Activated CD4-positive, alpha-beta T cell treated with anti-CD3 and anti-CD28 coated beads for 36 hours (primary cell): ENCODE measurements at regions not wholly inside any gene's neighbourhood (a gene's known extent, or its start where the extent isn't known, plus 50 kb on each side); places are given as distances from the start of the nearest gene placed in this dataset.
"Not testable (repeated sequence)": the region's sequence is repeated elsewhere in the genome, so short reads cannot be mapped to it uniquely, and the experiment has no call there.

Experiments
- ATAC-seq: fragments of 200-7000 bp; cut with Tn5 transposase; one replicate; pipeline ENCODE4 v1.10.0; 2021; ENCODE audit warnings: mild to moderate bottlenecking, moderate library complexity
- CTCF ChIA-PET: fragments of 350-600 bp; sonication (Branson Sonifier 250); formaldehyde crosslinking; loops from one replicate; lab custom pipeline; 2021; ENCODE audit warnings: antibody characterized with exemption; lab: Charles Lee
- POLR2A ChIA-PET: fragments of 350-600 bp; sonication (Branson Sonifier 250); formaldehyde crosslinking; loops from one replicate; lab custom pipeline; 2021; ENCODE audit warnings: antibody characterized with exemption, inconsistent platforms; lab: Charles Lee
- DNase-seq: peaks from one replicate; pipeline ENCODE4 v3.0.0-alpha.2; 2020
- H3K27ac Mint-ChIP-seq: one replicate; pipeline ENCODE4 v1.8.0; 2021; ENCODE audit warnings: mixed read lengths
- H3K27me3 Mint-ChIP-seq: one replicate; pipeline ENCODE4 v1.8.0; 2021; ENCODE audit warnings: mixed read lengths
- H3K36me3 Mint-ChIP-seq: one replicate; pipeline ENCODE4 v1.8.0; 2021; ENCODE audit warnings: low read depth, mixed read lengths
- H3K4me1 Mint-ChIP-seq: one replicate; pipeline ENCODE4 v1.8.0; 2021; ENCODE audit warnings: mixed read lengths
- H3K4me3 Mint-ChIP-seq: one replicate; pipeline ENCODE4 v1.8.0; 2021; ENCODE audit warnings: mild to moderate bottlenecking, moderate library complexity, mixed read lengths
- H3K9me3 Mint-ChIP-seq: one replicate; pipeline ENCODE4 v1.8.0; 2021; ENCODE audit warnings: low read depth, mixed read lengths
- intact Hi-C, 2 experiments: fragments of 100-400 bp; cut with DNase I in 1 of 2; cut with micrococcal nuclease in 1 of 2; formaldehyde crosslinking; loops; one replicate each; pipeline versions ENCODE4 v1.14.2 to v1.15.1; 2022 to 2024; cut with DNase I, micrococcal nuclease

DNA sequence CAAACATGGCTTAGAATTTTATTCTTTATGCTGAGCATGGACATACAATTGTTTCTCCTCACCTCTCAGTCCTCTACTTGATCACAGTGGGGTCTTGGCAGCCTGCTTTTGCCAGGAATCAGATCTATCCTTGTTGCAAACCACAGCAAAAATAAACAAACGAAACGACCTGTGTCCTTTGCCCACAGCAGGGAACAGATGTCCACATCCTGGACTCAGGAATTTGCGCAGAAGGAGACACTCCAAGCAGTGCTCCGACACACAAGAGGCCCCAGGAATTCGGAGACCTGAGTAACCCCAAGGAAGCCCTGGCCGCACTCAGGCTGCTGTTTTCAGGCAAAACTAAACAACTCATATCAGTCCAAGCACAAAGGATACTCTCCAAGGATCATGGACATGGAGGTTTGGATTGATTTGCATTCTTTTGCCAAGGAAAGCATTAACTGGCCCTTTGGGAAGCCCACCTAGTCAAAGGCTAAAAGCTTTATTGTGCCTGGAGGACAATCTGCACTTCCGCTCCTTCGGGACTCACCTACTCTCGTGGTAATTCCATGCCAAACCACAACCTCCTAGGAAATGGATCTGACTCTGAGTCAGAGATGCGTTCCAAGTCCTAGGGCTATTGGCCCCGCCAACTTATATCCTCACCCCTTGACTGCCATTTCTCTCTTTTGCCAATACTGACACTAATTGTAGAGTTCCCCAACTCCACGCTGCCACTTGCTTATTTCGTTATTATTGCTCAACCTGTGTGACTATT lies 271.1 kb upstream of the CDH11 start:
- no peaks in the 10 kb centered on the region for H3K4me1 Mint-ChIP-seq
- intact Hi-C loops: no loop called here
- no peak overlapping the region for H3K27ac Mint-ChIP-seq
- DNase-seq (no peak), ATAC-seq (no peak)
- no peak overlapping the region for H3K4me3 Mint-ChIP-seq
- H3K27me3 Mint-ChIP-seq: no peaks in the 10 kb centered on the region
- CTCF ChIA-PET: interaction anchor here (1.0 kb wide), 1 partner anchor 18 kb away, joined by 4 read pairs; no protein-coding TSS in a partner anchor
- H3K9me3 Mint-ChIP-seq: peaks cover 9% of the 10 kb centered on the region
- H3K36me3 Mint-ChIP-seq: no peaks in the 10 kb centered on the region
- POLR2A ChIA-PET: no interaction called here

DNA sequence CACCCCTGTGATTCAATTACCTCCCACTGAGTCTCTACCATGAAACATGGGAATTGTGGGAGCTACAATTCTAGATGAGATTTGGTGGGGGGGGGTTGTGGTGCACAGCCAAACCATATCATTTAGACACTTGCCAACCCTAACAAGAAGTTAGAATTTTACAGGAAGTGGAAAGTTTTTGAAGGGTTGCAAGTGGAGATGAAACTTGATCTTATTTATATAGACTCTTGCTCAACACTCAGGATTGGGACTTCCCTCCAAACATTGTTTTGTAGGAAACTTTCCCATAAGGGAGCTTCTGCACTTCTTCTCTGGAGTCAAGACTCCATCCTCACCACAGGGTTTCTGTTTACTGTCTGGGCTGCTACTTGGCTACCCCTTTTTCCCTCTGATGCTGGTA lies 266.7 kb upstream of the CDH11 start:
- intact Hi-C loops: no loop called here
- ATAC-seq: no peak

GRCh38 chr16:65386672-65387071 lies 264.8 kb upstream of the CDH11 start:
- DNase-seq: no peak
- Mint-ChIP-seq H3K27ac (no peak overlapping the region), H3K9me3 (peaks cover 14% of the 10 kb centered on the region), H3K27me3 (no peaks in the 10 kb centered on the region), H3K4me1 (no peaks in the 10 kb centered on the region), H3K4me3 (no peak overlapping the region), H3K36me3 (no peaks in the 10 kb centered on the region)
- ChIA-PET POLR2A (no interaction called here), CTCF (no interaction called here)
- no peak for ATAC-seq
- intact Hi-C loops: no loop called here

More for the DNA sequence above, 266.7 kb upstream of the CDH11 start:
- CTCF ChIA-PET: no interaction called here
- Mint-ChIP-seq H3K27ac (no peak overlapping the region), H3K4me3 (no peak overlapping the region), H3K9me3 (peaks cover 10% of the 10 kb centered on the region), H3K36me3 (no peaks in the 10 kb centered on the region), H3K27me3 (no peaks in the 10 kb centered on the region), H3K4me1 (no peaks in the 10 kb centered on the region)
- POLR2A ChIA-PET: no interaction called here
- DNase-seq: no peak

DNA sequence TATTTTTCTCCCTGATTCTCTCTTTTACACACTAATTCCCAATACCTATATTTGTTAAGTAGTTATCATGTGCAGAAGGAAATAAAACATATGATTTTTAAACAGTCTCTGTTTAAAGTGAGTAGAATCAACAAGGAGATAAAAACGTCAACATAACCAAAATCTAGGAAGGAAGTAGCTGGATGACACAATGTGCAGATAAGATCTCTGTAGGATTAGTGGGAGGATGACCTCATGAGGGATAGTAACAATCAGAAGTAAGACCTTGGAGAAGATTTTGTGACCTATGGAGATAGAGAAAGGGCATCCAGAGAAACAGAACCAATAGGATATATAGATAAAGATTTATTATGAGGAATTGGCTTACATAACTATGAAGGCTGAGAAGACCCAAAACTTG lies 262.6 kb upstream of the CDH11 start:
- no peak overlapping the region for H3K27ac Mint-ChIP-seq
- ATAC-seq (no peak), DNase-seq (no peak)
- no peaks in the 10 kb centered on the region for H3K36me3 Mint-ChIP-seq
- no peak overlapping the region for H3K4me3 Mint-ChIP-seq
- H3K9me3 Mint-ChIP-seq: peaks cover 14% of the 10 kb centered on the region
- no peaks in the 10 kb centered on the region for H3K4me1 Mint-ChIP-seq
- intact Hi-C loops: no loop called here
- CTCF ChIA-PET: no interaction called here
- POLR2A ChIA-PET: no interaction called here
- no peaks in the 10 kb centered on the region for H3K27me3 Mint-ChIP-seq

- Mint-ChIP-seq H3K9me3 (peaks cover 4% of the 10 kb centered on the region), H3K36me3 (no peaks in the 10 kb centered on the region), H3K27ac (no peak overlapping the region), H3K27me3 (no peaks in the 10 kb centered on the region), H3K4me1 (no peaks in the 10 kb centered on the region), H3K4me3 (no peak overlapping the region)
- ChIA-PET CTCF (no interaction called here), POLR2A (no interaction called here)
- intact Hi-C loops: no loop called here
- ATAC-seq: no peak
- DNase-seq: no peak
Measured at GRCh38 chr16:65377195-65377594, 255.3 kb upstream of the CDH11 start.

DNA sequence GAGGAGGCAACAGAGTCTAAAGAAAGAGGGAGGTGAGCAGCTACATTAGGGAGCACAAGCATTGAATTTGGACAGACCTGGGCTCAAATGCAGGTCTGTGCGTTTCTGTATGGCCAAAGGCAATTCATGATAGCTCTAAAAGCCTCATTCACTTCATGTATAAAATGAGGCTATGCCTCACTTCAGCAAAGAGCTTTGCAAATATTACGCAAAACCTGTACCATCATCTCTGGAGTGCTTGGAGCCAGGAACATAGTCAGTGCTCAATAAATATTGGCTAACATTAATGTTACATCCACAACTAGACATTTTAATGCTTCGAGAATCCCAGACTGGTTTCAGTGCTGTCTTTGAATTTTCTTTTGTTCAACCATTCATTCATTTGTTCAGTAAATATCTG lies 254.7 kb upstream of the CDH11 start:
- H3K27me3 Mint-ChIP-seq: no peaks in the 10 kb centered on the region
- H3K36me3 Mint-ChIP-seq: no peaks in the 10 kb centered on the region
- ATAC-seq: no peak
- no peaks in the 10 kb centered on the region for H3K9me3 Mint-ChIP-seq
- ChIA-PET CTCF (no interaction called here), POLR2A (no interaction called here)
- no peak overlapping the region for H3K27ac Mint-ChIP-seq
- intact Hi-C loops: no loop called here
- H3K4me1 Mint-ChIP-seq: no peaks in the 10 kb centered on the region
- no peak for DNase-seq
- H3K4me3 Mint-ChIP-seq: no peak overlapping the region

GRCh38 chr16:65375651-65376050 lies 253.8 kb upstream of the CDH11 start:
- POLR2A ChIA-PET: no interaction called here
- no peaks in the 10 kb centered on the region for H3K27me3 Mint-ChIP-seq
- CTCF ChIA-PET: no interaction called here
- no peak overlapping the region for H3K27ac Mint-ChIP-seq
- no peak for DNase-seq
- H3K4me1 Mint-ChIP-seq: no peaks in the 10 kb centered on the region
- no peaks in the 10 kb centered on the region for H3K9me3 Mint-ChIP-seq
- intact Hi-C loops: no loop called here
- no peaks in the 10 kb centered on the region for H3K36me3 Mint-ChIP-seq
- ATAC-seq: no peak
- no peak overlapping the region for H3K4me3 Mint-ChIP-seq

GRCh38 chr16:65373097-65373496 lies 251.2 kb upstream of the CDH11 start:
- CTCF ChIA-PET: interaction anchor here (0.9 kb wide), 1 partner anchor 198 kb away, joined by 3 read pairs; no protein-coding TSS in a partner anchor
- Mint-ChIP-seq H3K27ac (no peak overlapping the region), H3K4me3 (no peak overlapping the region), H3K4me1 (no peaks in the 10 kb centered on the region), H3K9me3 (peaks cover 6% of the 10 kb centered on the region), H3K27me3 (no peaks in the 10 kb centered on the region), H3K36me3 (no peaks in the 10 kb centered on the region)
- DNase-seq (no peak), ATAC-seq (no peak)
- intact Hi-C loops: no loop called here
- POLR2A ChIA-PET: no interaction called here

DNA sequence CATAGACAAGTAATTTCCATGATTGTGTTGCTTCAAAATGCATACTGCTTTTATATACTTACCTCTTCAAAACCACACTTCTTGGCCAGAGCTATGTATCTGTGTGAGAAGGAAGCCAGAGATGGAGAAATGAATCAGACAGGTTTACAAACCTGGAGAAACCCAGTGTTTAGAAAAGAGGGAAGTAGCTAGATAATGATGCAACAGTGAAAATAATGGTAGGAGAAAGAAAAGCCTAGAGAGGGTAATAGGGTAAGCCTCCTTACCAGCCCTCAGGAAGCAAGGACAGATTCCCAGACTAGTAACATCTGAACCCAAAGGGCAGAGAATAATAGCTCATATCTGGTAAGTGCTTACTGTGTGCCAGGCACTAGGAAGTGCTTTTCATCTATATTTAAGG lies 250.3 kb upstream of the CDH11 start:
- POLR2A ChIA-PET: no interaction called here
- ATAC-seq (no peak), DNase-seq (no peak)
- intact Hi-C loops: no loop called here
- no peaks in the 10 kb centered on the region for H3K36me3 Mint-ChIP-seq
- CTCF ChIA-PET: interaction anchor here (0.6 kb wide), 1 partner anchor 22 kb away, joined by 3 read pairs; no protein-coding TSS in a partner anchor
- no peaks in the 10 kb centered on the region for H3K27me3 Mint-ChIP-seq
- peaks cover 6% of the 10 kb centered on the region for H3K9me3 Mint-ChIP-seq
- no peaks in the 10 kb centered on the region for H3K4me1 Mint-ChIP-seq
- H3K27ac Mint-ChIP-seq: no peak overlapping the region
- no peak overlapping the region for H3K4me3 Mint-ChIP-seq

DNA sequence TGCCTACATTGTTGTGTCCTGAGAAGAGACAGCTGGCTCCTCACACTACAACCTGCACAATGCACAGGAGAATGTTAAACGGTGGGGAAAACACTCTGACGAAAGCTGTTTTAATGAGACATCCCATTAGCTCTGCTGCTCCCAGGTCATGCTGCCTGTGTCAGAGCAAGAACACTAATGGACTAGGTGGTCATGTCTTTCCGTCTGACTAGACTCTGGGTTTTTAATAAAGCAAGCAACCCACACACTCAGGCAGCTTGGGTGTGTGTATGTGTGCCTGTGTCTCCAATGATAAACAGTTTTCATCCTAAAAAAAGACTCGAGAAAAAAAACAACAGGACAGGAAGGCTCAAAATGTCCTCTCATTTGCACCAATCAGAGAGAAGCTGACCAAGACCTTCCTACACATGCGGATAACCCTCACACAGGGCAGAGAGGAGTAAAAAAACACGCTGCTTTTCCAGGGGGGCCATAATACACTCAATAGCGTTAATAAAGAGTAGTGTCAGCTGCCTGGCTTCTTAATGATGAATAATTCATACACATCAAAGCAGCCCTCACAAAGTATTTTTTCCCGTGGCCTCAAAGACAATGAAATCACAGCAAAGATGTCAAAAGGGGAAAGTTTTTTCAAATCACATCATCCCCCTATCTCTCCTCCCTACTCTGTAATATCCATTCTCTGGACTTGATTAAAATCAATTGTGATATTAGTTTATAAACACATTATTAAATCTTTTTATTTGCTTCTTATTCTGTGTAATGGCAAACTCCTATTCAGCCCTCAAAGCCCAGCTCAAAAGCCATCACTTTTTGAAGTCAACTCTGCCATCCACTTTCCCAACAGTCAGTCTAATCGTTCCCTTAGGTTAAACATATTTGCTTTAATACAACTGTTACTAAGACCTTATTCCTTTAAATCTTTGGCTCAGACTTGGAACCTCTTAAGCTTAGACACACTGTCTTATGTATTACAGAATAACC lies 244.2 kb upstream of the CDH11 start:
- Mint-ChIP-seq H3K27ac (no peak overlapping the region), H3K9me3 (peaks cover 6% of the 10 kb centered on the region), H3K4me1 (no peaks in the 10 kb centered on the region), H3K27me3 (no peaks in the 10 kb centered on the region), H3K36me3 (no peaks in the 10 kb centered on the region), H3K4me3 (no peak overlapping the region)
- ChIA-PET CTCF (no interaction called here), POLR2A (no interaction called here)
- DNase-seq (no peak), ATAC-seq (no peak)
- intact Hi-C loops: no loop called here

DNA sequence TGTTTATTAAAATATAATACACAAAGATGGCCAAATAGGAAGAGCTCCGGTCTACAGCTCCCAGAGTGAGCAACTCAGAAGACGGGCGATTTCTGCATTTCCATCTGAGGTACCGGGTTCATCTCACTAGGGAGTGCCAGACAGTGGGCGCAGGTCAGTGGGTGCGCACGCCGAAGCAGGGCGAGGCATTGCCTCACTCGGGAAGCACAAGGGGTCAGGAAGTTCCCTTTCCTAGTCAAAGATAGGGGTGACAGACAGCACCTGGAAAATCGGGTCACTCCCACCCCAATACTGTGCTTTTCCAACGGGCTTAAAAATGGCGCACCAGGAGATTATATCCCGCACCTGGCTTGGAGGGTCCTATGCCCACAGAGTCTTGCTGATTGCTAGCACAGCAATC lies 234.9 kb upstream of the CDH11 start:
- H3K4me3 Mint-ChIP-seq, DNase-seq, H3K9me3 Mint-ChIP-seq, ATAC-seq, H3K27me3 Mint-ChIP-seq, POLR2A ChIA-PET, H3K36me3 Mint-ChIP-seq, intact Hi-C loops, H3K27ac Mint-ChIP-seq, H3K4me1 Mint-ChIP-seq, CTCF ChIA-PET: not testable (repeated sequence)

GRCh38 chr16:65355706-65356105 lies 233.8 kb upstream of the CDH11 start:
- Mint-ChIP-seq H3K4me1 (no peaks in the 10 kb centered on the region), H3K27ac (no peak overlapping the region), H3K36me3 (no peaks in the 10 kb centered on the region), H3K27me3 (no peaks in the 10 kb centered on the region), H3K4me3 (no peak overlapping the region), H3K9me3 (peaks cover 9% of the 10 kb centered on the region)
- intact Hi-C loops: no loop called here
- DNase-seq (no peak), ATAC-seq (no peak)
- CTCF ChIA-PET: no interaction called here
- POLR2A ChIA-PET: no interaction called here
